ENCODE measurements at regions not wholly inside any gene's neighbourhood (a gene's known extent, or its start where the extent isn't known, plus 50 kb on each side); places are given as distances from the start of the nearest gene placed in this dataset.

DNA sequence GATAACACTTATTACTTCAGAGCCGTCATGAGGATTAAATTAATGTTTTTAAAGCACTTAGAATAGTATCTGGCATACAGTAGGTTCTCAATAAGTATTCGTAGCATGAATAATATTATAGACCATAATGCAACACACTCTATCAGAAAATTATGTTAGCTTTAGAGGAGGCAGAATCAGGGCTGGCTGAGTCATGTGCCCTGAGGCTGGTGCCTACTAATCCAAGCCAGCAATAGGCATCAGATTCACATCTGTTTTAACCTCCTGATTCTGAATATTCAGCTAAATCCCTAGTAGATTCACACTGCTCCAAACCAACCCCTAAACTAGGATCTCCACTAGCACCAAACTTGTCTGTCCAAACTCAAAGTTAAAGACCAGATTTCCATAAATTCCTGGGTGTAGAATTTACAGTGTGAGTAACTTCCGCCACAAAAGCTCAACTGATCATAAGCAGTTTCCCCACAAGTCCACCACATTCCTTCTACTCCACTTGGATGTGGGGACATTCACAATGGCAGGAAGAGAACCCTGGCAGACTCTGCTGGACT, 170.0 kb upstream of the DAPK1 start:
- DNase-seq (ENCODE audit: low spot score): no peak

DNA sequence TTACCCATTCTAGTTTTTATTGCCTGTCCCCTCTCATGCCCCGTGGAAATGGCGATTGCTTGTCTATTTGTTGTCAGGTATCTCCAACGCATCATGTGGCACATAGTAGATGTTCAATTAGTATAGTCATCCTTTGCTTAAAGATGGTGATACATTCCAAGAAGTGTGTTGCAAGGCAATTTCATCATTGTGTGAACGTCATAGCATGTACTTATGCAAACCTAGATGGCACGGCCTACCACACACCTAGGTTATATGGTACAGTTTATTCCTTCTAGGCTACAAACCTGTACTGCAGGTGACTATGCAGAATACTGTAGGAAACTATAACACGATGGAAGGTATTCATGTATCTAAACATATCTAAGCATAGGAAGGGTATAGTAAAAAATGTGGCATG, 163.9 kb upstream of the DAPK1 start:
- DNase-seq (ENCODE audit: low spot score): no peak

DNA sequence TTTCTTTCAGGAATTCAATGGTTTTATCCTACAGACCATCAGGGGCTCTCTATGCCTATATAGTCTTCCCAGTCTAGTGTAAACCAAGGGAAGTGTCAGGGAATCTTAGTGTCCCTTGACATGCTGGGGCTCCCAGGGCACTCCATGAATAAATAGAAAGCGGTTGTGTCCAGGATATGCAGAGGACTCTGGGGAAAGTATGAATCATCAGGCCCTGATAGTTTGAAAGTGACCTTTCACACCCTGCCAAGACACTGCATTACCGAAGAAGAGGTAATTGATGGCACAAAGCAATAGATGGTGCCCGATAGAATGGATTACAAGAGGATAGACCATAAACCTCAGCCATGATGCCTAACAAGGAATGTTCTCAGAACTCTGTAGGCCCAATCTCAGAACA, 163.3 kb upstream of the DAPK1 start:
- no peak for DNase-seq (ENCODE audit: low spot score)

DNA sequence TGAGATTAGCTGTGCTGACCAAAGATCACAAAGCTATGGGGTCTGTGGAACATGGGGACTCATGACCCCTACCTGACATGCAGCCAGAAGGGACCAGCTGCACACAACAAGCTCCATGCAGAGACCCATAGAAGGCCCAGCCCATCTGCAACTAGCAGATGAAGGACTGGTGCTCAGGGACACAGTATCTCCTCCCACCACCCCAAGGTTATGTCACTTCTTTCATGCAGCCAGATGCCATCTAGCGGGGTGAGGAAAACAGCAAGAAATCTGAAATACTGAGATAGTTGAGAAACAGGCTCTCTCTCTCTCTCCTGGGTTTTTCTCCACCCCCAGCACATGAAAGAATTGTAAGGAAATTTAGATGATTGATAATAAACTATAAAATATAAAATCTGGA, 161.3 kb upstream of the DAPK1 start:
- no peak for DNase-seq (ENCODE audit: low spot score)

DNA sequence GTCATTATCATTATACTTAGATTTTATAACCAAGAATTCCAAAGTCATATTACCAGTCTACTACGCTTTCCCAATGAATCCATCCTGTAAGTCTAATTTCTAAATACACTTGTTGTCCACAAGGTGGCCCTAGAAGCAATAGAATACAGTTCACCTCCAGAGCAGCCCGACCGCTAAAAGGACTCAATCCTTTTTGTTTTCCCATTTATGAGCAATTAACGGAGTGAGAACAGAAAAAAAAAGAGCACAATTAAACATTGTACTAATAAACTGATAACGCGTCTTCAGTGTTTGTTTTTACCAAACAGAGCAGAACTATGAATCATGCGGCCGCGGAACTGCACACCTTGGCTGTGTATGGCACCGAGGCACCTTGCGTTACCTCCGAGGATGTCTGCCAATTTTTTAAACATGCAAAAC, 160.7 kb upstream of the DAPK1 start:
- no peak for DNase-seq (ENCODE audit: low spot score)

DNA sequence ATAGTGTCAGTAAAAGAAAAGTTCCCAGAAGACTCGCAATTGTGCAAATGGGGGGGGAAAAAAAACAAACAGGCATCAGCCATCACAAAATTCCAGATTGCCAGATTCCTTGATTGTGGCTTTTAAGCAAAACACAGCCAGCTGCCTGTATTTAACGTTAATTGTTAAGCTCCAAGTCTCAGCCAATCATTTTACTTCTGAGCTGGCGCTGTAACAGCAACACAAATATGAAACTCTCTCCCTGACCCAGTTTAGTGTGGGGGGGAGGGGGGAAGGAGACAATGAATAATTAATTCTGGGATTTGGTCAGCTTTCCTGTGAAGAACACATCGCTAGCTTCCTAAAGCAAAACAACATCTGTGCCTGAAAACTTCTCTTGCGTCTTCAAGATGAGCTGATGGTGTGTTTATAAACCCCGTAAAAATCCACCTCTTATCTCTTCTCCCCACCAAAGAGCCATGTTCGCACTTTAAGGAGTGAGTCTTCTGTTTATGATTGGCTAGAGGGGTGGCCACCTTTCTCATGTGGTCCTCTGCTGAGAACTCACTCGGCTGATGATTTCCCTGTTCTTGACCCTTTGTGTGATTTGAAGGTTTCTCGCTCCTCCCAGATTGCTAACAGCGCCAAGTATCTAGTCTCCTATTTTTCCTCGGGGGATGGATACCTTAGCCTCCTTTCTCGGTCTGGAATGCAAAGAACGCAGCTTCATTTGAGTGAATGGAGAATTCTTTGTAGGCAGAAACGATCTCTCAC, 160.2 kb upstream of the DAPK1 start:
- no peak for DNase-seq (ENCODE audit: low spot score)

DNA sequence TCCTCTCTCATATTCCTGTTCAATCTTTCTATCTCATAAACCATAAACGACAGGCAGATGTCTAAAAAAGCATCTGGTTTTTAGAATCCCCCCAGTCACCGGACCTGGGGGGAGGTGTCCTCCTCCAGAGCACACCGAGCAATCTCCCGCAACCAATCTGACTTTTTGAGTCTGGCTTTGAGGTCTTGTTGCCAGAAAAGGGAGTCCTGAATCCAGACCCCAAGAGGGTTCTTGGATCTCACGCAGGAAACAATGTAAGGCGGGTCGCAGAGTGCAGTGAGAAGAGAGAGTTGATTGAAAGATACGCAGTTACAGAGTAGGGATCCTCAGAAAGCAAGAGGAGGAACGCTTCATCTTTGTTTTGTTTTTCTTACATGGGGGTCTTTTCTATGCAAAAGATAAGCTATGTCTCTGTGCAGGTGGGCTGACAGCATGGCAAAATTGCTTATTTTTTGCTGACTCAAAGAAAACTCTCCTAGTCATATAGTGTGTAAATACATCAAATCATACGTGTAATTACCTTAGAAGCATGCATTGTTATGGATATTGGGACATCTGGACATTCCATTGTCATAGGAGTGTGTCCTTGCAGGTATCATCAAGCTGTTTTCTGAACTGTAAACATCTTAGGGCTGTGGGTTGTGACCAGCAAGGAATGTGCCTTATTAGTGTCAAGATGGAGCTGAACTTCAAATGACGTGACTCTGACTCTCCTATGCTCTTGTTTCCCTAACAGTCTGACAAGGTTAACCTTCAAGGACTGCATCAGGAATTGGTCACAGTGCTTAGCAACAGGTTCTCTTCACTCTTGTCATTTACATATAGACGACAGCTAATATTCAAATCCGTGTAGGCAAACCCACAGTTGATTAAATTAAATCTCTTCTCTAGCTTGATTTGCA, 159.3 kb upstream of the DAPK1 start:
- DNase-seq (ENCODE audit: low spot score): no peak

DNA sequence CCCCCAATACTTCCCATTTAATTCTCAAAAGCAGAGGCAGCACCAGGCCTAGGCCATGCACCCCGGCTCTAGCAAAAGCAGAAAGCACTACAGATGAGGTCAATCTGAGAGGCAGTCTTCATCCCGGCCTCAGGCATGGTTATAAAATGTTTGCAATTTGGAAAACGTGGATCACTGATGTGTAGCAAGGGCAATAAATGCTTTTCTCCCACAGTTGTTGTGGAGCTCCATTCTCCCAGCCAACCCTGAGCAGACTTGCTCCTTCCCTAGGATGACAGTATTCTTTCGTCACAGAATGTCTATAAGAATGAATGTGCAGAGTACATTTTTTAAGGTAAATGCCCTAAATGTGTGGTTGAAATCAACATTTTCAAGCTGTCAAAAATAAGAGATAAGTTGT, 157.3 kb upstream of the DAPK1 start:
- no peak for DNase-seq (ENCODE audit: low spot score)

DNA sequence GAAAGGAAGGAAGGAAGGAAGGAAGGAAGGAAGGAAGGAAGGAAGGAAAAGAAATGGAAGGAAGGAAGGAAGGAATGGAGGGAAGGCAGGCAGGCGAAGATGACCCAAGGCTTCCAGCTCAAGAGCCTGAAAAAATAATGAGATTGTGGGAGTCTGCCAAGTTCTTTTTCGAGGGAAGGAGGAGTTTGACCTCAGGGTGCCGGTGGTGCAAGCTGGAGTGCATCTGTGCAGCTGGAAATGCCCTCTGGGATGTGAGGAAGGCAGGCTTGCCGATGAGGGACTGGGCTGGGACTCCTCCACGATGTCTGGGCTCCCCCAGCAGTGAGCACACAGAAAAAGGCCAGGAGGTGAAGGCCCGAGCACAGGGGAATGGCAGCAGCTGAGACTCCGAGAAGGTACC, 154.9 kb upstream of the DAPK1 start:
- DNase-seq (ENCODE audit: low spot score): no peak

DNA sequence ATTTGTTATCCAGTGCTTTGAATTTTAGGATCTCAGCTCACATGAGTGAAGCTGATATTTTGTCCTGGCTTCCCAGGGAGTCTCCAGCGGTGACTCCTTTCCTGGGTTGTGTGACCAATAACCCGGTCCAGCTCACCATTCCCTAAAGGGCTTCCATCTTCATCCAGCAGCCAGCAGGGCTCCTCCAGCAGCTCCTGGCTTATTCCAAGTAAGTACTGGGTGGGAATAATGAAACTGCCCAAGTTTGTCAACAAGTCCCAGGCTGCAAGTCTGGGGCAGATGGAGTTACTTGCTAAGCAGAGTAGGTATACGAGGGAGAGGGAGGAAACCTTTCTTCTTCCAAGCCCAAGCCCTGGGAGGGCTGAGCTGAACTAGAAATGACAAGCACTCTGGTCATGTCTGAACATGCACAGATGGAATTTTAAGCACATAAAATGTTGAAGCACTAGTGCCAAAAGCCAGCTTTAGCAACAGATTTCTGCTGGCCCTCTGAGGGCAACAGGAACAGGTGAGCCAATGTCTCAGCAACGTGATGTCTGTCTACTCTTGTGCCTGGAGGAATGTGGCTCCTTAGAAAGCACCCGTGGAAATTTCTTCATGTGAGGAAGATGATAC, 153.7 kb upstream of the DAPK1 start:
- no peak for DNase-seq (ENCODE audit: low spot score)

DNA sequence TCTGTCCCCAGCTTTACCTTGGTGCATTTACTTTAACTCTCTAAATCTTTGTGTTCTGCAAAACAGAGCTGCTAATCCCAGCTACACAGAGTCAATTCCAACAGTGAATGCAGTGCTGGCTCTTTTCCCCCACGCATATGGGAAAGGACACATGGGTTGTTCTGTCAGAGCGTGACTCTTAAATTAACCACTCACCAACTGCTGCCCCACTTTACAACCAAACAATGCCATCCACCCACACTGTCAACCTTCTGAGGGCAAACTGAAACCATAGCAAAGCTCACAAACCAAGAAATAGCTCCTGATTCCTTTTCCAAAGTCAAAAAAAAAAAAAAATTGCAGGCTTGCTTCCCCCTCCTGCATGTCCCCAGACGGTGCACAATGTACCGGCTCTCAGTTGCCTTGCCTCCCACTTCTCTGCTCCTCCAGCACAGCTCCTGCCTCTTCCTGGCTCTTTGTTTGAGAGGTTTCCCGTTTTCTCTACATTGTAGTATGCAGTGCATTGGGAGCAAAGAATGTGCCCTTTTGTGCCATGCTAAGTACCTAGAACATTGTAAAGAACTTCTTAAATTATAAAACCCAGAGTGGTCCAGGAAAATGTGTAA, 151.5 kb upstream of the DAPK1 start:
- DNase-seq (ENCODE audit: low spot score): no peak

DNA sequence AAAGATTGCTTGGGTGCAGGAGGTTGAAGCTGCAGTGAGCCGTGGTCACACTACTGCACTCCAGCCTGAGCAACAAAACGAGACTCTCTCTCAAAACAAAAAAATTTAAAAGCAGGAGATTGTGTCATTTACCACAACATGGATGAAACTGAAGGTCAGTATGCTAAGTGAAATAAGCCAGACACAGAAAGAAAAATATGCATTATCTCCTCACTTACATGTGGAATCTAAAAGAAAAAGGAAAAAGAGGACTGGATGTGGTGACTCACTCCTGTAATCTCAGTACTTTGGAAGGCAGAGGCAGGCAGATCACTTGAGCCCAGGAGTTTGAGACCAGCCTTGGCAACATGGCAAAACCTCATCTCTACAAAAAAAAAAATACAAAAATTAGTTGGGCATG, 146.8 kb upstream of the DAPK1 start:
- DNase-seq (ENCODE audit: low spot score): no peak

DNA sequence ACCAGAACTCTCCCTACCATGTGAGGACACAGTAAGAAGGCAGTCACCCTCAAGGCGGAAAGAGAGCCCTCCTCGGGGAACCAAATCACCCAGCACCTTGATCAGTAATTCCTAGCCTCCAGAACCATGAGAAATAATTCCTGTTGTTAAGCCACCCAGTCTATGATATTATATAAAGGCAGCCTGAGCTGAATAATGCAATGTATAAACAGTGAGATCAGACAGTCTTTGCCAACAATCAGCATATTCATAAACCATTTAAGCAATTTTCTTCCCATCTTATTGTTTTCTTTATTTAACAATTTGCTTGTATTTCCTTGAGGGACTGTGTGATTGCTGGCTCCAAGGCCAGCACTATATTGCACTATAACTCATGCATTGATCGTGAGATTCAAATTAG, 144.4 kb upstream of the DAPK1 start:
- no peak for DNase-seq (ENCODE audit: low spot score)

DNA sequence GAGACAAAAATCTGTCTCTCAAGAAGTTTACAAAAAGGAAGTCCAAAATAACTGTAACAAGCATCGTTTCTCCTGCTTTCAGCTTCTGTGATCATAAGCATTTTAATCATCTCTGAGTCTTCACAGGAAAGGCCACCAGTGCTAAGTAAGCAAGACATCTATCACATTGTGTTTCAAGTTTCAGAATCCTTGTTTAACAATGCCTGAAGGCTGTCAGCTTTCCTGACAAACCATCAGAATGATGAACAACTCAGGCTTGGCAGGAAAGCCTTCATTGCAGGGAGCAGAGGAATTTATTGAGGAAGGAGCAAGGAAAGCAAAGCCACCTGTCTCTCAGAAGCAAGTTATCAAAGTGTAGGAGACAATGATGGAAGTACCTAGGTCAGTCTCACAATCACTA, 143.5 kb upstream of the DAPK1 start:
- DNase-seq (ENCODE audit: low spot score): no peak

DNA sequence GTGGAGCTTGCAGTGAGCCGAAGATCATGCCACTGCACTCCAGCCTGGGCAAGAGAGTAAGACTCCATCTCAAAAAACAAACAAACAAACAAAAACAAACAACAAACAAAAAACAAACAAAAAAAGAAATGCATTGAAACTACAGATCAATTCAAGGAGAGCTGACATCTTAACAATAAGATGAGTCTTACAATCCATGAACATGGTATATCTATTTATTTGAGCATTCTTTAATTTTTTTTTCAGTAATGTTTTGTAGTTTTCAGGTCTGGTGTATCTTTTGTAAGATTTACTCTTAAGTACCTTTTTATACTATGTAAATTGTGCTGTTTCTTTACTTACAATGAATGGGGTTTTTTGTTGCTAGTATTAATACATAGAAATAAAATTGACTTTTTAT, 140.1 kb upstream of the DAPK1 start:
- no peak for DNase-seq (ENCODE audit: low spot score)

DNA sequence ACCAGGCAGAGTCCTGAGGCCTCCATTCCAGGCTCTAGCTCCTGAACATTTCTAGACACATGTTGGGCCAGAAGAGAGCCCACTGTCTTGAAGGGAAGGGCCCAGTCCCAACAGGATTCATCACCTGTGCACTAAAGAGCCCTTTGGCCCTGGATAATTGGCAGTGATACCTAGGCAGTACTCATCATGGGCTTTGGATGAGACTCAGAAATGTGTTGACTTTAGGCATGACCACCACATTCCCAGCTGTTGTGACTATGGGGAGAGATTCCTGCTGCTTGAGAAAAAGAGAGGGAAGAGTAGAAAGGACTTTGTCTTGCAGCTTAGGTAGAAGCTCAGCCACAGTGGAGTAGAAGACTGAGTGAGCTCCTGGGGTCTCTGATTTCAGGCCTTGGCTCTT, 138.4 kb upstream of the DAPK1 start:
- DNase-seq (ENCODE audit: low spot score): no peak

DNA sequence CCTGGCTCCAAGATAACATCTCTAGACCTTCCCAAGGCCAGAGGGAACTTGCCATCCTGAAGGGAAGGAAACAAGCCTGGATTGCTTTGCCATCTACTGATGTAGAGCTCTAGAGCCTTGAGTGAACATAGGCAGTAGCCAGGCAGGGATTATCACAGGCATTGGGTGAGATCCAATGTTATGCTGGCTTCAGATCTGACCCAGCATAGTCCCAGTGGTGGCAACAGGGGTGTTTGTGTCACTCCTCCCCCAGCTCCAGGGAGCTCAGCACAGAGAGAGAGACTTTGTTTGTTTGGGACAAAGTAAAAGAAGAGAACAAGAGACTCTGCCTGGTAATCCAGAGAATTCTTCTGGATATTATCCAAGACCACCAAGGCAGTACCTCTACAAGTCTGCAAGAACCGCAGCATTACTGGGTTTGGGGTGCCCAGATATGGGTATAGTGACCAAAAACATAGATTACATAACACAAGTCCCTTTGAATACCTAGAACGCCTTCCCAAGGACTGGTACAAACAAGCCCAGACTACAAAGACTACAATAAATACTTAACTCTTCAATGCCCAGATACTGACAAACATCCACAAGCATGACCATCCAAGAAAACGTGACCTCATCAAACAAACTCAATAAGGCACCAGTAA, 137.6 kb upstream of the DAPK1 start:
- DNase-seq (ENCODE audit: low spot score): no peak

DNA sequence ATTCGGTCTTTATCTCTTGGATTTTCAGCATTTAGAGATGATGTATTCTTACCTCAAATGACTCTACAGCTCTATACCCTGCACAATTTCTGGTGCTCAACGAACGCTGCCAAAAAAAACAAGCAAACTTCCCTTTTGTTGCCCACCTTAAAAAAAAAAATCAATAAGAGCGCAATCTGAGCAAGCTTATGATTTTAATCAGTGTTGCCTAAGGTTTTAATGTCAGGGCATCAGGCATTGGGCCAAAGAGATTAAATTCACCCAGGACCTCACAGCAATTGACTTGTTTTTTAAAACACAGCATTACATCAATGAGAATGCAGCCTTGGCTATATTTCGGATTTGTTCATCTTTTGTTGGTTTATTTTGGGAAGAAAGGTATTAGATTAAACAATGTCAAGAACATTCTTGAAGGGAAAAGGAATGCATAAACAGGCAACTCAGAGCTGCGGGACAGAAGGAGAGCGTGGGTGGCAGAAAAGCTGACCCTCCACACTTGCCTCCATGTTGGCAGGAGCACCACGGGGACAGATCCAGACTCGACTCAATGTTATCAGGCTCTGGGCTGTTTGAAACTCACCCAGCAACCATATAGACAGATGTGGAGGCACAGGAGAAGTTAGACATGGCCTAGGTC, 127.5 kb upstream of the DAPK1 start:
- no peak for DNase-seq (ENCODE audit: low spot score)

DNA sequence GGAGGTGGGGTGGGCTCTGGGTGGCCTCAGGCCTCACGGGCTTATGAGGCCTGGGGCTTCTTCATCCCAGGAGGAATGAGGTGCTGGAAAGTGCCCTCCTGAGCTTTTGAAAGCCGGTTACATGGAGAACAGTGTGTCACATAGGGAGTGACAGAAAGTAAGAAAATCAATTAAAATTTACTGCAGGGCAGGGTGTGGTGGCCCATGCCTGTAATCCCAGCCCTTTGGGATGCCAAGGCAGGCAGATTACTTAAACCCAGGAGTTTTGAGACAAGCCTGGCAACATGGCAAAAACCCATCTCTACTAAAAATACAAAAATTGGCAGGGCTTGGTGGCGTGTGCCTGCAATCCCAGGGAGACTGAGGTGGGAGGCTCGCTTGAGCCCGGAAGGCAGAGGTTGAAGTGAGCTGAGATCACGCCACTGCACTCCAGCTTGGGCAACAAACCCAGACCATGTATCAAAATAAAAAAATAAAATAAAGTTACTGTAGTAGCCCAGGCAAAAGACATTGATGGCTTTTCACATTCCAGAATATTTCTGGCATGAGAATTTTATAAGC, 125.8 kb upstream of the DAPK1 start:
- DNase-seq (ENCODE audit: low spot score): no peak

DNA sequence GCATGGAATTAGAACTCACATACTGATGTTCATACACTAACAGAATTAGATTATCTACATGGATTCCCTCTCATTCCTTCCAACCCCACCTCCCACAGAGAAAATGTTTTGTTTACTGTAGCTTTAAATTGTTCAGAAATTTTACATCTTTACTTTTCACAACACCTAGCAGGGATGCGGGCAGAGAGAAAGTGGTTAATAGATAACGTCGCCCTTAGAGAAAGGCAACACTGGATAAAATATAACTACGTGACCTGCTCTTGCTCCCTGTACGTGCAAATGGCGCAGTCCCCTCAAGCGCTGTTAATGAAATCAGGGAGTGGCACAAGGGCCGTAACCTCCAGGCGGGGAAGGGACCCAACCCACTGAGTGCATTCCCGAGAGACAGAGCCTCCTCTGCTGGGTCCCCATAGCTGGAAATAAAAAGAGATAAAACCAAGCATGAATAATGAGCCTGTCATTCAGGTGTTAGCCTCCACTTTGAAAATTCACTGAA, 125.3 kb upstream of the DAPK1 start:
- DNase-seq (ENCODE audit: low spot score): no peak
